Ovary (tissue), 3 donors: ENCODE measurements at regions not wholly inside any gene's neighbourhood (a gene's known extent, or its start where the extent isn't known, plus 50 kb on each side); places are given as distances from the start of the nearest gene placed in this dataset.

Experiments
- POLR2A ChIP-seq: fragments of 450-650 bp; IDR thresholded peaks from one replicate; pipeline ENCODE4 v1.6.1; 2017; ENCODE audit warnings: antibody characterized with exemption, mild to moderate bottlenecking, moderate library complexity
- TF ChIP-seq, protein P1 (sequence below), 3 donors: fragments of 450-650 bp in 2 of 3; fragments of 200-600 bp in 1 of 3; IDR thresholded peaks; one replicate each; pipeline versions ENCODE4 v1.5.1 to v1.8.0; 2016 to 2022; ENCODE audit warnings: antibody characterized with exemption in 3 of 3, mild to moderate bottlenecking in 1 of 3
- donor health status: DM: no; HTN: no; CAD: no.

DNA sequence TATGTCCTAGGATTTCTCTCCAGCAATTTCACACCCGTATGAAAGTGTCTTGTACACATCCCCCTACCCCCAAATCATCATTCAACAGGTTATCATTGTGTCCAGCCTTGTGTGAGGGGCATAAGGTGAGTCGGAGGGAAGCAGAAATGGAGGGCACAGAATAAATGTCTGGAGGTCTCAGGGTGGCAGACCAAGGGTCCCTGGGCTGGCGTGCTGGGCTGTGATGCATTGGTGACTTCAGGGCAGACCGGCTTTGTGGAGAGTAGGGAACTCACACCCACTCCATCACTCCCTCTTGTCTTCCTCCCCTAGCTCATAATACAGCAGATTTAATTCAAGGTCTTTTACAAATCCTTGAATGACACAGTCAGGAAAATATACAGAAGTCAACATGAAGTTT, 191.7 kb upstream of the PMEPA1 start:
- TF ChIP-seq, protein P1, sequence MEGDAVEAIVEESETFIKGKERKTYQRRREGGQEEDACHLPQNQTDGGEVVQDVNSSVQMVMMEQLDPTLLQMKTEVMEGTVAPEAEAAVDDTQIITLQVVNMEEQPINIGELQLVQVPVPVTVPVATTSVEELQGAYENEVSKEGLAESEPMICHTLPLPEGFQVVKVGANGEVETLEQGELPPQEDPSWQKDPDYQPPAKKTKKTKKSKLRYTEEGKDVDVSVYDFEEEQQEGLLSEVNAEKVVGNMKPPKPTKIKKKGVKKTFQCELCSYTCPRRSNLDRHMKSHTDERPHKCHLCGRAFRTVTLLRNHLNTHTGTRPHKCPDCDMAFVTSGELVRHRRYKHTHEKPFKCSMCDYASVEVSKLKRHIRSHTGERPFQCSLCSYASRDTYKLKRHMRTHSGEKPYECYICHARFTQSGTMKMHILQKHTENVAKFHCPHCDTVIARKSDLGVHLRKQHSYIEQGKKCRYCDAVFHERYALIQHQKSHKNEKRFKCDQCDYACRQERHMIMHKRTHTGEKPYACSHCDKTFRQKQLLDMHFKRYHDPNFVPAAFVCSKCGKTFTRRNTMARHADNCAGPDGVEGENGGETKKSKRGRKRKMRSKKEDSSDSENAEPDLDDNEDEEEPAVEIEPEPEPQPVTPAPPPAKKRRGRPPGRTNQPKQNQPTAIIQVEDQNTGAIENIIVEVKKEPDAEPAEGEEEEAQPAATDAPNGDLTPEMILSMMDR (IDR thresholded peaks at IDR 0.05) = no peak
- TF ChIP-seq POLR2A = no peak
